GM21515 (cell line): ENCODE measurements at regions not wholly inside any gene's neighbourhood (a gene's known extent, or its start where the extent isn't known, plus 50 kb on each side); places are given as distances from the start of the nearest gene placed in this dataset.

Source experiments
- ATAC-seq: cut with Tn5 transposase; IDR thresholded peaks from one replicate; pipeline ENCODE4 v1.9.1; 2021; ENCODE audit not compliant: unreplicated experiment

- peak; percentile 76 for ATAC-seq
Observed at GRCh38 chr7:12067156-12067831, 143.8 kb upstream of the TMEM106B start.

DNA sequence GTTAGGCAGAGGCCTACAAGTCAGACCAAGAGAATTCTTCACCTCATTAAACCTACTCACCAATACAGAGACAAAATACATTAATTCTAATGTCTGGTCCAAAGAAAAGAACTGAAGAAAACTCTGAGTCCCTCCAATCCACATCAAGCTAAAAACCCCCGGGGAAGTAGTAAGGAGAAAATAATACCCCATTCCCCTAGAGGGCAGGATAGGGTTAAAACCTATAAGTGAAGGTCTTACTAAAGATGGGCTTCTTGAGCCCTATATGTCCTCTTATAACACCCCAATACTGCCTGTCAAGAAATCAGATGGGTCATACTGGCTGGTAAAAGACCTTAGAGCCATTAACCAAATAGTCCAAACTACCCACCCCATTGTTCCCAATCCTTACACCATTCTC is 141.3 kb upstream of the TMEM106B start:
- no peak for ATAC-seq

DNA sequence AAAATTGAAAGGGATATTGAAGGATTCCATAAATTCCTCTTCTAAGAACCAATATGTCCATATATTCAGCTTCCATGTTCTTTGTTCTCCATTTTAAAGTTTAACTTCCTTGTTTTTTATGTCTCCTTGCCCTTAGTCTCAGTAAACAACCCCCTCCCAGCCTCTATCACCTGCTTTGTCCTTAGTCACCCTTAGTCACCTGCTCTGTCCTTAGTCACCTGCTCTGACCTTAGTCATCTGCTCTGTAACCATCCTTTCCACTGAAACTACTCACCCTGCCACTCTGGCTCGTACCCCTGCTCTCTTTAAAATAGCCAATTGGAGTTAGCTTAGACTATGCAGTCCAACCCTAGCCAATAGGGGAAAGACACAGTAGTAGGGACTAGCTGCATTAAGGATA is 136.2 kb upstream of the TMEM106B start:
- ATAC-seq, result no peak

DNA sequence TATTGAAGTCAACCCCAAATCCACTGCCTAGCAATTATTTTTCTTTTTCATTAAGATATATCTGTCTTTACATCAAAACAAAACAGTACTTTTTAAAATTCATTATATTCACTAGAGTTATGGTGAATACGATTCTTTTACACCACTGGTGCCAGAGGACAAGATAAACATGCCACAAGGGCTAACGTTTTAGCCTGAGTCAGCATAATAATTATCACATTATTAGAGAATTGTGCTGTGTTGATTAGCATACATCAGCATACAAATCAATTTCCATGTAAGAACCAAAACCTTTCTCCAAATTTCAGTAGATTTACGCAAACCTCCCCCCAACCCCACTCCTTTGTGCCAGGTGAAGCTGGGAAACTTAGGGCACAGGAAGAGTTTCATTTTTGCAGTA is 131.1 kb upstream of the TMEM106B start:
- no peak for ATAC-seq

DNA sequence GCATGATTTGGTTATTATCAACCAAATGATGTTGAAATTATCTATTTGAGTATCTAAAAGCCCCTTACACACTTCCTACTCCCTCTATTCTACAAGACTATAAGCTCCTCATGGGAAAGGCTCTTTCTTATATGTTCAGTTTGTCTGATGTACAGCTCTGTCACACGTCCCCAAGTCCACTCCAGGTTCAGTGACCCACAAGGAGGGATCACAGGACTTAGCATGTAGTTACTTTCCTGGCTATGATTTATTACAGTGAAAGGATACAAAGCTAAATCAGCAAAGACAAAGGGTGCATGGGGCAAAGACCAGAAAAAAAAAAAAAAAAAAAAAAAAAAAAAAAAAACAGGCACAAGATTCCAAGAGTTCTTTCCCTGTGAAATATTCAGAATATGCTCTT is 125.6 kb upstream of the TMEM106B start:
- no peak for ATAC-seq

GRCh38 chr7:12089951-12090756 is 120.9 kb upstream of the TMEM106B start:
- no peak for ATAC-seq

DNA sequence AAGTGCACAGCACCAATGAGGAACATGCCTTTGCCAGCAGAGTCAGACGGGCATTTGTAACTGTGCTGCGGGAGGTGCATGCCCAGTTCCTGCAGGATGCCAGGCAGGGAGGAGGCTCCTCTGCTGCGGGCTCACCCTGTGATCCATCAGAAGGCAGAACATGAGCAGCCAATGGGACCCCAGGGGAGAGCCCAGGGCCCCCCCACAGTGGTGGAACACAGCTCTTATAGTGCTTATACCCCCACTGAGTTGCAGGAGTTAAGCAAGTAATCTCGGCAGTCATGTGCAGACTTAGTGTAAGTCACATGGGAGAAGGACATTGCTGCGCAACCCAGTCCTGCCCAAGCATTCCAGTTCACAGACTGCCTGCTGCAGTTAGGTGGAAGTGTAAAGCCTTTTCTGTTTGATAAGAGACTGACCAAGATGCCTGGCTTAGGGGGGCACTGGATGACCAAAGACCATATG is 120.3 kb upstream of the TMEM106B start:
- ATAC-seq, result no peak

- ATAC-seq, result no peak
Observed at GRCh38 chr7:12091231-12091630, 119.9 kb upstream of the TMEM106B start.

DNA sequence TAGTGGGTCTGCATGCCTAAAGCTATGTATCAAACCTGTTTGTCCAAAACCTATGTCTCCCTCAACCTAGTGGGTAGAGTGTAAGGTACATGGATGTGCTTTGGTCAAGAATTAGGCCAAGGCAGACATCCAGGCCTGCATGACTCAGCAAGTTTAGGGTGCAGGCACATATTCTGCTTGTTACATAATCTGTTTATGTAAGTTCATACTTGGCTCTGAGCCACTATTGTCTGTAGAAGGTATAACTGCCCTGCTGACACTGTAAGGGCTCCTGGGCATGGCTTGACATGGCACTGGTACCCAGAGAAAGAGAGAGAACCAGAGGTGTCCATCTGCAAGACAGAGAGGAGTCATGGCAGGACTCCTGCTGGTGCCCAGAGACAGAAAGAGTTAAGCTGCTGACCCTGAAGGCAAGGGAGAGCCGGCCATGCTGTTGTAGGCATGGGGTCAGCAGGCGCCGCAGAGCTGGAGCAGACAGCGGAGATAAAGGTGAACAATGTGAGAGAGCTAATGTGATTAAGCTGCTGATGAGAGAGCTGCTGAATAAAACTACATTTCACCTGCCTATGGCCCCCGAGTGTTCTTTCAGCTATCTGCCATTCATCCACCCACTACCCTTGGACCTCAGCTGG is 118.5 kb upstream of the TMEM106B start:
- no peak for ATAC-seq

DNA sequence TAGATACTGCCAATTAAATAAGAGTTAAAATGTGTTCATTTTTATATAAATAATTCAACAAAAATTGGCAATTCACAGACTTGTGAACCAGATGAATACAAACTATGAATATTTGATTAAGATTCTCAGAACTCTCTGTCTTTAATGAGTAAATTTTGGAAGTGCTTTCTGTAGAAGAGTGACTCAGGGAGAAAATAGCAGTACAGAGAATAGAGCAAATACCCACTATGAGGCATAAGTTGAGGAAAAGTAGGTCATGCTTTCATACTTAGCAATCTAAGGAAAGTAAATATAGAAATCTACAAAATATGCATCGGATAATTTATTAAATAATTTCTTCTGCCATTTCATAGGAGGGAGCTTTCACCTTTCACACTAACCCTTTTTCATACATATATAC is 117.7 kb upstream of the TMEM106B start:
- no peak for ATAC-seq

DNA sequence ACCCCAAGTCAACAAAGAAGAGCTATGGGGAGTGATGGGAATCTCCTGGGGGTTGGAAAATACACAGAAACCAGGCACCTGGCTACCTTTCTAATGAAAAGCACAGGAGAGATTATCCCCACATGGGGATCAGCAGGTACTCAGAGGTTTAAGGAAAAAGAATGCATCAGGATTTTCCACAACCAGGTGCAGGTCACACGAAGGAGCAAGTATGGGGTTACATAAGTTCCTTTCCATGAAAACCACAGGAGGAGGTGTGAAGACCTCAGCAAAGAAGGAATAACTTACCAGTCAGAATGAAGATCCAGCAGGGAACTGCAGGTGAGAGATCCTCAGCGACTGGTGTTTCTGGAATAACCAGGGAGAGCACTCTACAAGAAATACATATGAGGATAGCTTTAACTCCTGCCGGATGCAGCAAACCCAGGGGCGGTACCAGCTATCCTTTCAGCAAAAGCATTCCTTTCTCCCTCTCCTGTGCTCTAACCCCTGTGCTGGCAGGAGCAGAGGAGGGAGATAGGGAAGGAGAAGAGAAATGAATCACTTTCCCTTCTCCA is 116.7 kb upstream of the TMEM106B start:
- ATAC-seq, result no peak

DNA sequence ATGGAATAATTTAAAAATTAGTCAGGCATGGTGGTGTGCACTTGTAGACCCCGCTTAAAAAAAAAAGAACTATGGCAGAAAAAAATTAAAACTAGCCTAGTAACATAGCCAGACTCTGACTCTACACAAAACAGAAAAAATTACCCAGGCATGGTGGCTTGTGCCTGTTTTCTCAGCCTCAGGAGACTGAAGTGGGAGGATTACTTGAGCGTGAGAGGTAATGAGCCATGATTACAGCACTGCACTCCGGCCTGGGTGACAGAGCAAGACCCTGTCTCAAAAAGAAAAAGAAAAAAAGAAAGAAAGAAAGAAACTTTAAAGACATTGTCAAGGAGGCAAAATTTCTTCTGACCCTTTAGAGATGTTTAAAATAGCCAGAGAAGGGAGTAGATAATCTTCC is 109.0 kb upstream of the TMEM106B start:
- no peak for ATAC-seq

GRCh38 chr7:12102527-12102926 is 108.6 kb upstream of the TMEM106B start:
- no peak for ATAC-seq

GRCh38 chr7:12103948-12104347 is 107.1 kb upstream of the TMEM106B start:
- no peak for ATAC-seq

- no peak for ATAC-seq
Observed at GRCh38 chr7:12107381-12107780, 103.7 kb upstream of the TMEM106B start.

- no peak for ATAC-seq
Observed at GRCh38 chr7:12107841-12108254, 103.2 kb upstream of the TMEM106B start.

- ATAC-seq, result no peak
Observed at GRCh38 chr7:12110425-12110824, 100.7 kb upstream of the TMEM106B start.

- no peak for ATAC-seq
Observed at GRCh38 chr7:12111422-12112405, 99.4 kb upstream of the TMEM106B start.

- ATAC-seq, result no peak
Observed at GRCh38 chr7:12117170-12117569, 93.9 kb upstream of the TMEM106B start.

GRCh38 chr7:12119620-12120303 is 91.3 kb upstream of the TMEM106B start:
- no peak for ATAC-seq
